ENCODE measurements at regions not wholly inside any gene's neighbourhood (a gene's known extent, or its start where the extent isn't known, plus 50 kb on each side); places are given as distances from the start of the nearest gene placed in this dataset.

DNA sequence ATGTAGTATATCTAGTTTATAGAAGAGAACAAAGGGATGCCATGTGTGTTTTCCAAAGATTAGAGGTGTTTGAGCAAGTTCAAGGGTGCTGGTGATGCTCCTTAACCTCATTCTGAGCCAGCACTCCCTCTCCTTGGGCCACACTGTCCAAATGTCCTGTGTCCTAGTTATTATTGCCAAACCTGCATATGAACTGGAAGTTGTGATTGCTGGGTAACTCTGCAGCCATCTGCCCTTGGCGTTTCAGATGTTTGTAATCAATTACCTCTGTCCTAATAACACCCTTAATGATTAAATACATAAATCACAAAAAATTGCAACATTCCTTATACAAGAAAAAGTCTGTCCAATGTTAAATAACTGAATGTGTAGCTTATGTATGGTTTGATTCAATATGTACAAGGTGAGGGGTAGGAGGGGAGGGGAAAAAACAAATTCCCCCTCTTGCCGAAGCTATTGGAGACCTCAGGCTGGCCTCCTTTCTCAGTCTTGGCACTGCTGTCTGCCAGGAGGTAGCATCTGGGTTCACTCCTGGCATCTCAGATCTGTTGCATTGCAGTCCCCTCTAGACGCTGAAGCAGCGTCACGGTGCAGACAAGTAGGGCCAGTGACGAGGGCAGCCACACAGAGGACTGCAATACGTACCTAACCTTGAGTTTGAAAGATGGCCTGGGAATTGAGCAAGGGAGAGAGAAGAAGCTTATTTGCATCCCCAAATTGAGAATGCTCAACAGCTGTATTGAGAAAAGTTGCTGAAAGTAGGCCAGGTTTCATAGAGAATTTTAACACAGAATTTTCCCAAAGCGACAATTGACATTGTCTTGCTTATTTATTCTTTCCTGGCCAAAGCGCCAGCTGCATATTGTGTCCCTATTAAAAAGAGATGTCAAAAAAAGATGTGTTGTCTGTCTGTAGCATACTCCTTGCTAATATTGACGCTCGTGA, 89.6 kb upstream of the ARHGAP32 start:
- peaks cover 26 to 30% of the 10 kb centered on the region in 2 donors for H3K4me1 ChIP-seq (ENCODE audit: control insufficient read depth in 2 of 2, insufficient read depth in 2 of 2, low read length in 2 of 2)
- no peaks in the 10 kb centered on the region for H3K36me3 ChIP-seq (ENCODE audit: control insufficient read depth in 2 of 2, insufficient read depth in 2 of 2, low read length in 2 of 2)
- no peaks in the 10 kb centered on the region for H3K27me3 ChIP-seq (ENCODE audit: control insufficient read depth in 2 of 2, insufficient read depth in 2 of 2, low read length in 2 of 2)
- no peak overlapping the region for H3K4me3 ChIP-seq (ENCODE audit: low read length in 2 of 2)
- no peak overlapping the region for H3K9ac ChIP-seq (ENCODE audit: low read depth in 1 of 2, low read length in 2 of 2)
- no peak overlapping the region for H3K27ac ChIP-seq (ENCODE audit: low read depth in 2 of 2, low read length in 2 of 2)
- no peaks in the 10 kb centered on the region for H3K9me3 ChIP-seq (ENCODE audit: control insufficient read depth in 2 of 2, low read length in 2 of 2)

DNA sequence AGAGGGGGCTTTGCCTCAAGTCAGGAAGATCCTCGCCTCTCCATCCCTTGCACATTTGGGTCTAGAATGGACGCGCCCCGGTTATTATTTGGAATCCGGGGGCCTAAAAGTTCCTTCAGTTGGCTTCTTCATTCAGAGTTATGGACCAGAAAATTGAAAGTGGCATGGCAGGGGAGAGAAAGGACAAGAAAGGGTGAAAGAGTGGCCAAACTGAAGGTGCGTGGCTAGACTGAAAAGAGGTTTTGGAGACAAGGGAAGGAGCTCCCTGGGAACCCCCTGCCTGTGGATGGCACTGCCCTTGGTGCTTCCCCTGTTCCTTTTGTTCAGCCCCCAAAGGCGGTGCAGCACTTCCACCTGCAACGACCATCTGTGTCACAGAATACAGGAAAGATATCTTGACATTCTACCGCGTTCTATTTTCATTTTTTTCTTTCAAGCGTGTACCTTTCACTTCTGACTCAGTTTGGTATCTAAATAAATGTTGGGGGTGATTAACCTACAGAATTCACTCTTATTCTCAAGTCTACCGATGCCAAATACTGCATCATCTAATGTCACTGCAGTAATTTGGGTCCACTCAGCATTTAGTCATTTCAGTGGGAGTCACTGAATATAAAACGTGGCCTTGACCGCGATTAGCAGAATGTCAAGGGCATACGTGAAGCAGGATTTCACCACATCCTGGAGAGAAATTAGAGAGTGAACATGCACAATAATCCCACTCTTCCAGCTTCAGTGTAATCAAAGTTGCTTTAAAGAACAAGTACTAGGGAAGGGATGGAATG, 88.1 kb upstream of the ARHGAP32 start:
- no peaks in the 10 kb centered on the region for H3K9me3 ChIP-seq (ENCODE audit: control insufficient read depth in 2 of 2, low read length in 2 of 2)
- H3K4me1 ChIP-seq (ENCODE audit: control insufficient read depth in 2 of 2, insufficient read depth in 2 of 2, low read length in 2 of 2) = peaks cover 31 to 41% of the 10 kb centered on the region in 2 donors
- no peaks in the 10 kb centered on the region for H3K27me3 ChIP-seq (ENCODE audit: control insufficient read depth in 2 of 2, insufficient read depth in 2 of 2, low read length in 2 of 2)
- H3K4me3 ChIP-seq (ENCODE audit: low read length in 2 of 2) = peak overlapping the region; percentile 75
- peak overlapping the region; percentile 58 to 70 for H3K9ac ChIP-seq (ENCODE audit: low read depth in 1 of 2, low read length in 2 of 2)
- no peak overlapping the region for H3K27ac ChIP-seq (ENCODE audit: low read depth in 2 of 2, low read length in 2 of 2)
- H3K36me3 ChIP-seq (ENCODE audit: control insufficient read depth in 2 of 2, insufficient read depth in 2 of 2, low read length in 2 of 2) = no peaks in the 10 kb centered on the region

DNA sequence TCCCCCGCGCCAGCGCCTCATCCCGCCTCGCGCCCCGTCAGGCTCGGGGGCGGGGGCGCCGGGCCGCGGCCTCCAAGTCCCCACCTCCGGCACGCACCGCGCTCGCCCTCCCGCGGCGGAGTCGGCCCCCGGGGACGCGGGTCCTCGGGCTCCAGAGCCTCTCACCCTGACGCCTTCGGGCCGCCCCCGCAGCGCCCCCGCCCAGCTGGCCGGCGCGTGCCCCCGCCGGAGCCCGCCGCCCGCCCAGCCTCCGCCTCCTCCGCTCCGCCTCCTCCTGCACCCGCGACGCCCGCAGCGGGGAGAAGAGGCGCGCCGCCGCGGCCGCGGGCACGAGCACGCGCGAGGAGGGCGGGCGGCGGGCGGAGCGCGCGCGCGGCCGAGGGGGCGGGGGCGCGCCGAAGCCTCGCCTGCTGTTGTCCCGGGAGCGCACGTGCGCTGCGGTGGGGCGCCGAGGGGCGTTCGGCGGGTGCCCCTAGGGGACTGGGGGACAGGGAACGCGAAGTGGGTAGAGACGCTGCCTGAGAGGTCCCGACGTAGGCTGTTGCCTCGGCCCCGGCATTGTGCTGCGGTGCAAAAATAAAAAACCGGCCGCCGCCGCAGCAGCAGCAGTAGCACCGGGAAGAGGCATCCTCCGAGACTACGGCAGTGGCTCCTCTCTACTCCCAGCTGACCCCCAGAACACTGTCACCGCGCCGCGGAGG, 87.4 kb upstream of the ARHGAP32 start:
- Histone ChIP-seq H3K4me3 (ENCODE audit: low read length in 2 of 2) (peak overlapping the region; percentile 75), H3K27ac (ENCODE audit: low read depth in 2 of 2, low read length in 2 of 2) (no peak overlapping the region), H3K36me3 (ENCODE audit: control insufficient read depth in 2 of 2, insufficient read depth in 2 of 2, low read length in 2 of 2) (no peaks in the 10 kb centered on the region), H3K27me3 (ENCODE audit: control insufficient read depth in 2 of 2, insufficient read depth in 2 of 2, low read length in 2 of 2) (no peaks in the 10 kb centered on the region), H3K9me3 (ENCODE audit: control insufficient read depth in 2 of 2, low read length in 2 of 2) (no peaks in the 10 kb centered on the region), H3K4me1 (ENCODE audit: control insufficient read depth in 2 of 2, insufficient read depth in 2 of 2, low read length in 2 of 2) (peaks cover 28 to 37% of the 10 kb centered on the region in 2 donors), H3K9ac (ENCODE audit: low read depth in 1 of 2, low read length in 2 of 2) (peak overlapping the region; percentile 58 to 70)

DNA sequence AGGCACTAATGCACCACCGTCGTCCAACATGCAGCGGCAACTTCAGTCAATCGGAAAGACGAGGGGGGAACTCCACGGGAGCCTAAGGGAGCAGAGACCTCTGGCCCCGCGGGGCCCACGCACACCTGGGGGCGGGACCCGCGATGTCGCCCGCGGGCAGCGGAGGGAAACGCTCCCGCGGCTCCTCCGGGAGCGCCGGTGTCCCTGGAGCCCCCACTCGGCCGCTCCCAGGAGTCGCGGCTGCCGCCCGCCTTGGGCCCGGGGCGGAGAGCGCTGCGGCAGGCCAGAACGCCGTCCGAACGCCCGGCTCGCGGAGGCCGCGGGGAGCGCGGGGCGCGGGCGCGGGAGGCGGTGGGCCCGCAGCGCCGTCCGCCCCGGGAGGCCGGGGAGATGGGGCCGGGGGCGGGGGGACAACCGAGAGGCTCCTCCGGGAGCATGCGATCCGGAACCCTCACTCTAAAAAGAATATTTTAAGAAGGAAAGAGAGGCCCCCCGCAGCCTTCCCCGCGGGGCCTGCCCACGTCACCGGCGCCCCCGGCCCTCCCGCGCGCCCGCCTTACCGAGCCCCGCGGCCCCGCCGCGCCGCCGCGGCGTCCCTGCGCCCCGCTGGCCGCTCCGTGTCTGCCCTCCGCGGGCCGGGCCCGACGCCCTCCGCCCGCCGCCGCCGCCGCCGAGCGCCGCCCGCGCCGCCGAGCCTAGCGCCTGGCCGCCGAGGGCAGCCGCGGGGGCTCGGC, 86.6 kb upstream of the ARHGAP32 start:
- H3K9ac ChIP-seq (ENCODE audit: low read depth in 1 of 2, low read length in 2 of 2) = peak overlapping the region; percentile 60 to 75
- H3K9me3 ChIP-seq (ENCODE audit: control insufficient read depth in 2 of 2, low read length in 2 of 2) = no peaks in the 10 kb centered on the region
- H3K27me3 ChIP-seq (ENCODE audit: control insufficient read depth in 2 of 2, insufficient read depth in 2 of 2, low read length in 2 of 2) = no peaks in the 10 kb centered on the region
- H3K4me1 ChIP-seq (ENCODE audit: control insufficient read depth in 2 of 2, insufficient read depth in 2 of 2, low read length in 2 of 2) = peaks cover 28 to 35% of the 10 kb centered on the region in 2 donors
- H3K4me3 ChIP-seq (ENCODE audit: low read length in 2 of 2) = peak overlapping the region; percentile 64 to 83
- H3K36me3 ChIP-seq (ENCODE audit: control insufficient read depth in 2 of 2, insufficient read depth in 2 of 2, low read length in 2 of 2) = no peaks in the 10 kb centered on the region
- no peak overlapping the region for H3K27ac ChIP-seq (ENCODE audit: low read depth in 2 of 2, low read length in 2 of 2)

DNA sequence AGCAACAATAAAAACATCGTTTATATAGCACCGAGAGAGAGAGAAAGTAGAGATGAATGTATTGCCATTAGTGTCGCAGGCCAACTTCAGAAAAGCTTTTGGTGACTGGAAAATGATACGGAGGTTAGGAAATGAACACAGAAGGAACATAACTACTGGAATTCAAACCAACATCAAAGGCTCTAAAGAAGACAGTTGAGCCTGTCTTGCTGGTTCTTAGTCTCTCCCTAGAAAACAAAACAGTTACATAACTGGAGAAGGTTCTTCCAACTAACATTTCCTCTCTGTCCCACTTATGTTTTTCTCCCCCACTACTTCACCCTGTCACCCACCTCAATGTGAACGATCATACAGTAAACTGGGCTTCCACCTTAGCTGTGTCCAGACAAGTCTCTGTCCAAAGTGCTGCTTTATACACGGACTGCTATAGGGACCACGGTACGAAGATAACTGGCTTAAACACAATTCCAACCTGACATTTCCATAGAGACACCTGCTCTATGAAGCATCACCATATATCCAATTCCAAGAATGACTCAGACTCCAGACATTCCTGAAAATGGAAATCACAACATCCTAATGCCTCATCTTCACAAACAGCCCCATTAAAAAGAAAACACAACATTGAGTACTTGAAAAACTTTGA, 85.2 kb upstream of the ARHGAP32 start:
- H3K4me3 ChIP-seq (ENCODE audit: low read length in 2 of 2) = peak overlapping the region in 1 of 2 donors; percentile 28
- H3K36me3 ChIP-seq (ENCODE audit: control insufficient read depth in 2 of 2, insufficient read depth in 2 of 2, low read length in 2 of 2) = no peaks in the 10 kb centered on the region
- no peak overlapping the region for H3K9ac ChIP-seq (ENCODE audit: low read depth in 1 of 2, low read length in 2 of 2)
- no peaks in the 10 kb centered on the region for H3K27me3 ChIP-seq (ENCODE audit: control insufficient read depth in 2 of 2, insufficient read depth in 2 of 2, low read length in 2 of 2)
- H3K9me3 ChIP-seq (ENCODE audit: control insufficient read depth in 2 of 2, low read length in 2 of 2) = no peaks in the 10 kb centered on the region
- H3K4me1 ChIP-seq (ENCODE audit: control insufficient read depth in 2 of 2, insufficient read depth in 2 of 2, low read length in 2 of 2) = peaks cover 23% of the 10 kb centered on the region in 2 donors
- H3K27ac ChIP-seq (ENCODE audit: low read depth in 2 of 2, low read length in 2 of 2) = no peak overlapping the region

DNA sequence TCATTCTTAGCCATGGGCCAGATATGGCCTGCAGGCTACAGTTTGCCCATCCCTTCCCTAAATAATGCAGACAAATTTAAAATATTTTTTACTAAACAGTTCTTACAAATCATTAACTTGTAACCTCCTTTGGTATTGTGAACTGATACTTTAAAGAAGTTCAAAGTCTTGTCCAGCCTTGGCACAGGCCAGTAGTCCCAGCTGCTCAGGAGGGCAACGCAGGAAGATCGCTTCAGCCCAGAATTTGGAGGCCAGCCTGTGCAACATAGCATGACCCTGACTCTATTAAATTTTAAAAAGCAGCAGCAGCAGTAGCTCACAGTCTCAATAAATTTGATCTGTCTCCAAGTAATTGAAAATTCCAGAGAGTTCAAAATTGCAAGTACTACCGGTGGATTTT, 83.7 kb upstream of the ARHGAP32 start:
- Histone ChIP-seq H3K9me3 (ENCODE audit: control insufficient read depth in 2 of 2, low read length in 2 of 2) (no peaks in the 10 kb centered on the region), H3K4me1 (ENCODE audit: control insufficient read depth in 2 of 2, insufficient read depth in 2 of 2, low read length in 2 of 2) (peaks cover 20 to 23% of the 10 kb centered on the region in 2 donors), H3K27me3 (ENCODE audit: control insufficient read depth in 2 of 2, insufficient read depth in 2 of 2, low read length in 2 of 2) (no peaks in the 10 kb centered on the region), H3K4me3 (ENCODE audit: low read length in 2 of 2) (no peak overlapping the region), H3K36me3 (ENCODE audit: control insufficient read depth in 2 of 2, insufficient read depth in 2 of 2, low read length in 2 of 2) (no peaks in the 10 kb centered on the region), H3K9ac (ENCODE audit: low read depth in 1 of 2, low read length in 2 of 2) (no peak overlapping the region), H3K27ac (ENCODE audit: low read depth in 2 of 2, low read length in 2 of 2) (no peak overlapping the region)

DNA sequence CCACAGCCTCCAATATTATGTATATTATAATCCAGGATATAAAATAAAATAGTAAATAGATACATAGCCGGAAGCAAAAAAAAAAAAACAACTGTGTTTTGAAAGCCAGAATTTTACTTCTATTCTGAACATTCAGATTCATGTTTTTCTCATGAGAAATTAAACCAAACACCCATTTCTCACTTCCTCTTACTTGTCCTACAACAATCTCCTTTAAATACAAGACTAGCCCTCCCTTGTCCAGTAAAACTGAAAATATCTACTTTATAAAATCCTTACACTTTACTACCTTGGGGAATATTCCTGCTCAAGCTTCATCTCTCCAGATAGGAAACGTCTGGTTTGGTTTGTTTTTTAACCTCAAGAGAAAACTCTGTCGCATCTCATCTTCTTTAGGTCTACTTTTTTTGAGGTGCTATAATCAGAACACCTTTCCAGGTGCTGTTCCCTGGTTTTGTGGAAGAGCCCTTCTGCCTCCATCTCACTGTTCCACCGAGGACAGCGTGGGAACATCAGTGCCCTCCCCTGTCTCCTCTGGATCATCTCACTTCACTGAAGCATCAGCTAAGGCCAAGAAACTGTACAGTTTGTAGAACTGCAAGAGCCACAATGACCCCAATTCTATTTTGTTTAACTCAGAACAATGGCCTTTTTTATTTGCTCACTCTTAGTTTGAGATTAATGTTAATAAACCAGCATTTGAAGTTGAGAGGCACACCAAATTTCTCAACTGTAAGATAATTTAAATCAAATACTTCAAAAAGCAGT, 82.0 kb upstream of the ARHGAP32 start:
- Histone ChIP-seq H3K27me3 (ENCODE audit: control insufficient read depth in 2 of 2, insufficient read depth in 2 of 2, low read length in 2 of 2) (no peaks in the 10 kb centered on the region), H3K4me3 (ENCODE audit: low read length in 2 of 2) (no peak overlapping the region), H3K9ac (ENCODE audit: low read depth in 1 of 2, low read length in 2 of 2) (no peak overlapping the region), H3K9me3 (ENCODE audit: control insufficient read depth in 2 of 2, low read length in 2 of 2) (no peaks in the 10 kb centered on the region), H3K27ac (ENCODE audit: low read depth in 2 of 2, low read length in 2 of 2) (no peak overlapping the region), H3K36me3 (ENCODE audit: control insufficient read depth in 2 of 2, insufficient read depth in 2 of 2, low read length in 2 of 2) (no peaks in the 10 kb centered on the region), H3K4me1 (ENCODE audit: control insufficient read depth in 2 of 2, insufficient read depth in 2 of 2, low read length in 2 of 2) (peaks cover 14 to 17% of the 10 kb centered on the region in 2 donors)

DNA sequence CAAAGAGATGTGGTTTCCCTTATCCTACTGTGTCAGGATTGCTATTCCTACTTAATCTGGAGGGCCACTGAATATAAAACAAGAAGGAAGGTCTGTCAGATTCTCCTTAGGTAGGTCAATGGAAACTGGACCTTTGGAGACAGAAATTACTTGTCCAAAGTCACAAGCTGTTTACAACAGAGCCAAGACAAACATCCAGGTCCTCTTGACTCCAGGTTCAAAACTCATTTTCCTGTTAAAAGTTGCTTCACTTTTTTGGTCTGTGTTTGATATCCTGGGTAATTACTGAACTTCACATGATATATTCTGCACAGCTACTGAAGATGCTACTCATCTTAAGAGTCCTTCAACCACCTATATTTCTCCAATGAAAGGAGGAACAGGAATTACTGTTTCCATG, 81.2 kb upstream of the ARHGAP32 start:
- Histone ChIP-seq H3K27ac (ENCODE audit: low read depth in 2 of 2, low read length in 2 of 2) (no peak overlapping the region), H3K4me3 (ENCODE audit: low read length in 2 of 2) (no peak overlapping the region), H3K9me3 (ENCODE audit: control insufficient read depth in 2 of 2, low read length in 2 of 2) (no peaks in the 10 kb centered on the region), H3K27me3 (ENCODE audit: control insufficient read depth in 2 of 2, insufficient read depth in 2 of 2, low read length in 2 of 2) (no peaks in the 10 kb centered on the region), H3K36me3 (ENCODE audit: control insufficient read depth in 2 of 2, insufficient read depth in 2 of 2, low read length in 2 of 2) (no peaks in the 10 kb centered on the region), H3K4me1 (ENCODE audit: control insufficient read depth in 2 of 2, insufficient read depth in 2 of 2, low read length in 2 of 2) (peaks cover 12 to 17% of the 10 kb centered on the region in 2 donors), H3K9ac (ENCODE audit: low read depth in 1 of 2, low read length in 2 of 2) (no peak overlapping the region)

DNA sequence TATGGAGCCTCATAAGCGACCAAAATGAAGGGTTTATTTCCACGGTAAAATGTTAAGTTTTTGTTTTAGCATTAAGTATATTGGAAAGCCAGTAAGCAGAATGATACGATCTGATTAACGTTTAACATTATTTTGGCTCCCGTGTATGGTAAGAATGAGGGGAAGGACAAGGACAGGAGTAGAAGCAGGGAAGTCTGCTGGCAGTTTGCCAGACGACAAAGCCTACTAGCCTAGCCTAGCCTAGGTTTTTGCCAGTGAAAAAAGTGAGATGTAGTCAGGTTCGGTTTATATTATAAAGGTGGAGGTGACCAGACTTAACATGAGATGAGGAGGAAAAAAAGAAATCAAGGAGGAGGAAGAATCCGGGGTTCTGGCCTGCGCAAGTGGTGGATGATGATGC, 78.9 kb upstream of the ARHGAP32 start:
- Histone ChIP-seq H3K4me1 (ENCODE audit: control insufficient read depth in 2 of 2, insufficient read depth in 2 of 2, low read length in 2 of 2) (peaks cover 3 to 7% of the 10 kb centered on the region in 2 donors), H3K36me3 (ENCODE audit: control insufficient read depth in 2 of 2, insufficient read depth in 2 of 2, low read length in 2 of 2) (no peaks in the 10 kb centered on the region), H3K27ac (ENCODE audit: low read depth in 2 of 2, low read length in 2 of 2) (no peak overlapping the region), H3K4me3 (ENCODE audit: low read length in 2 of 2) (no peak overlapping the region), H3K9ac (ENCODE audit: low read depth in 1 of 2, low read length in 2 of 2) (no peak overlapping the region), H3K9me3 (ENCODE audit: control insufficient read depth in 2 of 2, low read length in 2 of 2) (no peaks in the 10 kb centered on the region), H3K27me3 (ENCODE audit: control insufficient read depth in 2 of 2, insufficient read depth in 2 of 2, low read length in 2 of 2) (no peaks in the 10 kb centered on the region)

Measured in mucosa of rectum (tissue), 2 donors.